GM18520 (cell line): ENCODE measurements at regions not wholly inside any gene's neighbourhood (a gene's known extent, or its start where the extent isn't known, plus 50 kb on each side); places are given as distances from the start of the nearest gene placed in this dataset.
"Not testable (repeated sequence)": the region's sequence is repeated elsewhere in the genome, so short reads cannot be mapped to it uniquely, and the experiment has no call there.

ENCODE experiments used
- ATAC-seq: cut with Tn5 transposase; IDR thresholded peaks from one replicate; pipeline ENCODE4 v1.9.1; 2021; ENCODE audit not compliant: unreplicated experiment

- no peak for ATAC-seq
Observed at GRCh38 chr1:168422203-168422847, 121.5 kb downstream of the XCL2 start.

DNA sequence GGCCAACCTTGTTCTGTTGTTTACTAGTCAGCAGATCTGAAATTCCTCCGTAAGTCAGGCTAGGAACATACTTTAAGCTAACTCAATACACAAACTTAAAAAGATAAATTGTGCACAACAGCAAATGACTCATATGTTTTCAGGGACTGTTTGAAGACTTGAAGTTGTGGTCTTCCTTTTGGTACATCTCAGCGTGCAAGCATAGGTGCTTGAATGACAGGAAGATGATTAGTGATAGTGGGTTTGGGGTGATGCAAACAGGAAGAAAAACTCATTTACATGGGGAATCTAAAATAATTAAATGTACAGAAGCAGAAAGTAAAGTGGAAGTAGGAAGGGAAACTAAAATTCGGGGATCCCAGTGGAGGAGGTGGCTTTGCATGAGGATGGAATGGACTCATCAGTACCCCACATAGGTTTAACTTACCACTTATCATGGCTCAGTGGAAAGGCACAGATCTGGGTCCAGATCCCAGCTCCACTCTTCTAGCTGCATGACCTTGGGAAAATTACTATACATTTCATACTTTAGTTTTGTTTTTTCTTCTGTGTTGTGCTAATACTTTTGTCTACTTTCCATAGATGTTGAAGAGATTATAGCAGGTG is 122.3 kb downstream of the XCL2 start:
- ATAC-seq, result no peak

GRCh38 chr1:168420177-168420576 is 123.6 kb downstream of the XCL2 start:
- no peak for ATAC-seq

DNA sequence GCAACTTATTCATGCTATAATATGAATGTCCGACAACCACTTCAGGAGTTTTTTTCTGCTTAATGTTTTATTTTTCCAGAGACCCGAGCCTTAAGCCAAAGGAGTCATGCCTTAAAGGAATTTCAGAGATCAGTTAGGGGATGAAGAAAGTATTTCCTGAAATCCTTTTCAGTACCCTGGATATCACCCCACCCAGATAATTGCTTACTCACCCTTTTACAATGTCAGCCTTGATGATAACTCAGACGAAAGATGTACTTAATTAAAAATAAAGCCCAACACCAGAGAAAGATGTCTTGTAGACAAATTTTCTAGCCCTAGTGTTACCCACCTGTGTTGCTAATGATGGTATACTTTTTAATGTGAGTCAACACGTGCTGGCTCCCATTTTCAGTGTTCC is 124.1 kb downstream of the XCL2 start:
- ATAC-seq, result no peak

DNA sequence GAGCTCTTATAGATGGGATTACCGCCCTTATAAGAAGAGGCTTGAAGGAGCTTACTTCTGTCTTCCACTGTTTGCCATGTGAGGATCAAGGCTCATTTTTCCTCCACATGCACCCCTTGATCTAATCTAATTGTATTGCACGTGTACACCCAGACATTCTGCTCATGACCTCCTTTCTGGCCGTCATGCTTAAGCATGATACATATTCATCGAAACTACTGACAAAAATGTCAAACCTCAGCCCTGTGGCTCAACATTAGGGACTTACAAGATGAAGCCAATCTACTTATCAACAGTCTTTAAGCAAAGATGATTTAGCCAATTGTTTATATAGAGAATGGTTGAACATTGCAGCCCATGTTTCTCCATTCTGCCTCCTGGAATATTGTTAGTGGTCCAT is 127.6 kb downstream of the XCL2 start:
- no peak for ATAC-seq

DNA sequence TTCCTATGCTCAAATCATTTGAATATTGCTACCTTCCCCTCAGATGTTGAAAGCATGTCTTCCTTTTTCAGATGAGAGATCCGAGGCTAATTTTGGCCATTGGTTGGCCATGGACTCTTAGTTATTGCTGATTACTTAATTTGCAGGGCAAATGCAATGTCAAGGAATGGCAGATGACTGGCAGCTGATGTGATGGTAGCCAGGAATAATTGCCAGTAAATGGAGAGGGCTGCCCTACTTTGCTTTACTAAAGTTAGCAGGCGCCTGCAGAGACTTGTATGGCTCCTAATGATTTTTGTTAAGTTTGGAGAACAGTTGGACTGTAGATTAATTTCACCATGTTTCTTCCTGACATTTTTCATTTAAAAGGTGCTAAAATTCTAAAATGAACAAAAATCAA is 128.9 kb downstream of the XCL2 start:
- no peak for ATAC-seq

GRCh38 chr1:168410464-168410863 is 129.8 kb downstream of the TBX19 start:
- no peak for ATAC-seq

GRCh38 chr1:168408884-168409283 is 128.2 kb downstream of the TBX19 start:
- ATAC-seq, result peak; percentile 77

- no peak for ATAC-seq
Observed at GRCh38 chr1:168408539-168408865, 127.8 kb downstream of the TBX19 start.

DNA sequence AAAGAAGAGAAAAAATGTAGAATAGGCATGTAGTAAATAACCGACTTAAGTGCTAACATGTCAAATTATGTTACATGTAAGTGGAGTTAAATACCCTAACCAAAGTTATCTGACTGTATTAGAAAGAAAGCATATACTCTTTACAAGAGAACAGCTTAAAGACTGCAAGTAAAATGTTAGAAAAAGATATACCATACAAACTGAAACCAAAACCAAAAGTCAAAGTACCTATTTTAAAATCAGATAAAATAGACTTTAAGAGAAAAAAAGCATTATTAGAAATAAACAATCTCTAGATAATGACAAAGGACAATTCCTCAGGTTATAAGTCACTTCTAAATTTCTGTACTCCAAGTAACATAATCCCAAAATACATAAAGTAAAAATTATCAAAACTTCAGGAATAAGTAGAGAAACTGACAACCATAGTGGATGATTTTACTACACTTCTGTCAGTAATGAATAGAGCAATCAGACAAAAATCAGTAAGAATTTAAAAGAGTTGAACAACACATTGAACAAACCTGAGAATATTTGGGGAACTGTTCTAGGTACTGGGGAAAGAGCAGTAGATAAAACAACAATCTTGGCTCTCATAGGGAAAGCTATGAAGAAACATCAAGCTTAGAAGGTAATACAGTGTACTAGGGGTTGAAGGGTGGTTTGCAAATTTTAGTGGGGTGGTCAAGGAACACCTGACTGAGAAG is 127.3 kb downstream of the TBX19 start:
- no peak for ATAC-seq

DNA sequence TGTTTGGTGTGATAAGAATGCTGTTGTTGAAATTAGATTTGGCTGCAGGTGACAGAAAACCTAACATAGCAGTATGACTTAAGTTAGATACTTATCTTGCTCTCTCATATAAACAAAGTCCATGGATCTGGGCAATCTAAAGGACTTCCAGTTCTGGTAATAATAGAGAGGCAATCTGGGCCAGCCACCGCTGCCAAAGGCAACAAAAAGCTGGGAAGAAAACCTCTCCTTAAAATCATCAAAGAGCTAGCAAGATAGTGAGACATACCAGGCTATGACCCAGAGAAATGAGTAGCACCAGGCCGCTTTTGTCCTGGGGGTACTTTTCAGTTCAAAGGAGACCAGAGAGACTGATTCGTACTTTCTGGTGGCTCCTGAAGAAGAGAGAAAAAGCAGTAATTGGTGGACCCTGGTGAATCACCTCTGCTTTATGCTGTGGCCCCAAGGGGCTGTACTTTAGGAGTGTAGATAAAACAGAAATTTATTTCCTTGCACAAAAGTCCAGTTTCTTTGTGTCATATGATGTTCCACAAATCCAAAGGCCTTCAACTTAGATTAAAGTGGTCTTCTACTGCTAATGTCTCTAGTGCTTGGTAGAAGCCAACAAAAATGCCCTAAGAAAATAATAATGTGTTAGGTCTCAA is 125.4 kb downstream of the TBX19 start:
- no peak for ATAC-seq

DNA sequence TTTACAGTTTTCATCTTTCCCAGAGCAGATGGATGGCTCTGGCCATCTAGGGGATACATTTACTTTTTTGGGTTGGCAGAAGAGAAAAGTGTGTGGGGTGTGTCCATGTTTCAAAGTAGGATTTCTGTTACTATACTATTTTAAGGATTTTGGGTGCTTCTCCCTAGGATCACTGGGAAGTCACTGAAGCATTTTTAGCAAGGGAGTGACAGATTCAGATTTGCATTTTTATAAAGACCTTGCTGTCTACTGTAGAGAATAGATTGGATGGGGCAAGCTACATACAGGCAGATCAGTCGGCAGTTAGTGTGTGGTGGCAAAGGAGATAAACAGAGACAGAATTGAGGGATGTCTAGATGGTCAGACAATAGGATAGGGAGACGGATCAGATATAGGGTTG is 122.5 kb downstream of the TBX19 start:
- ATAC-seq, result no peak

DNA sequence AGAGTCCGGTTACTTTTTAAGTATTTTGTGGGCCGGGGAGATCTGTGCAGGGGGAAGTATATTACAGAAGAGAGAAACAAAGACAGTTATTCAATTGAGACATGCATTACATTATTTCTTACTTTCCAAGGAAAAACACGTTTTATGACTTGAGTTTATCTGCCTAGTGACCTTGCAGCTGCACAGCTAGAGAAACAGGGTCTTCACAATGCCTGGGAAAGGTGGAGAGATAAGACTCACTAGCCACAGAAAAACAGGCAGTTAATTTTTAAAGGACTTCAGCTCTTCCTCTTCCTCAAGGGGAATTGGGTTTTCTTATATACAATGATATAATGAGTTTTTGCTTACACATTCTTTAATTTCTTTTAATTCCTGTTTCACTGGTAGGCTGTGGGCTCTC is 121.8 kb downstream of the TBX19 start:
- ATAC-seq, result not testable (repeated sequence)

GRCh38 chr1:168401341-168401740 is 120.7 kb downstream of the TBX19 start:
- no peak for ATAC-seq

GRCh38 chr1:168400139-168400538 is 119.5 kb downstream of the TBX19 start:
- no peak for ATAC-seq

DNA sequence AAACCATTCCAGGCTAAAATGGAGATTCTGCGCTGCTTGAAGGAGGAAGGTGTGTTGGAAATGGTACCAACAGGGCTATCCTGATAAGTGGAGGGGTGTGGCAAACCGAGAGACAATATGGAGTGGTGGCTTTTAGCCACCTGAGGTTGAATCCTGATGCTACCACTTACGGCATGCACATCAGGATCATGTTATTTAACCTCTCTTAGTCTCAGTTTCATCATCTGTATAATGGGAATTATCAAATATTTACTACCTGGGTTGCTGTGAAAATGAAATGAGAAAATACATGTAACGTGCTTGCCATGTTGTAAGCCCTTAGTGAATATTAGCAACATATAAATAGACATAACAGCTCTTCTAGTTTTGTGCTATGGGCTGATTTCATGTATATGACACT is 117.1 kb downstream of the TBX19 start:
- no peak for ATAC-seq

GRCh38 chr1:168396940-168397684 is 116.4 kb downstream of the TBX19 start:
- ATAC-seq, result no peak

- ATAC-seq, result no peak
Observed at GRCh38 chr1:168396508-168396907, 115.8 kb downstream of the TBX19 start.

GRCh38 chr1:168394858-168395257 is 114.2 kb downstream of the TBX19 start:
- ATAC-seq, result no peak

- no peak for ATAC-seq
Observed at GRCh38 chr1:168392958-168393549, 112.4 kb downstream of the TBX19 start.
